SK-N-SH (cell line): ENCODE measurements at regions not wholly inside any gene's neighbourhood (a gene's known extent, or its start where the extent isn't known, plus 50 kb on each side); places are given as distances from the start of the nearest gene placed in this dataset.

ENCODE experiments used
- ELF1 ChIP-seq: IDR thresholded peaks from 2 replicates; pipeline ENCODE4 v1.4.0; 2012
- TF ChIP-seq, protein P1 (sequence below): fragments of 150-350 bp; IDR thresholded peaks from 2 replicates; pipeline ENCODE4 v1.6.1; 2016; ENCODE audit warnings: mild to moderate bottlenecking, low read depth, low read length

DNA sequence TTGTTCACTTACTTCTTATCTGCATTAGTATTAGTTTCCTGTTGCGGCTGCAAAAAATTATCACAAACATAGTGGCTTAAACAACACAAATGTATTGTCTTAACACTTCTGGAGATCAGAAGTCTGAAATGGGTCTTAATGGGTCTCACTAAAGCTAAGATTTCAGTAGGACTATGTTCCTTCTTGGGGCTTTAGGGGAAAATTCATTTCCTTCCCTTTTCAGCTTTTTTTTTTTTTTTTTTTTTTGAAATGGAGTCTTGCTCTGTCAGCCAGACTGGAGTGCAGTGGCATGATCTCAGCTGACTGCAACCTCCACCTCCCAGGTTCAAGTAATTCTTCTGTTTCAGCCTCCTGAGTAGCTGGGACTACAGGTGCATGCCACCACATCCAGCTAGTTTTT is 78.1 kb upstream of the KLF3 start:
- TF ChIP-seq ELF1 = no peak
- TF ChIP-seq, protein P1, sequence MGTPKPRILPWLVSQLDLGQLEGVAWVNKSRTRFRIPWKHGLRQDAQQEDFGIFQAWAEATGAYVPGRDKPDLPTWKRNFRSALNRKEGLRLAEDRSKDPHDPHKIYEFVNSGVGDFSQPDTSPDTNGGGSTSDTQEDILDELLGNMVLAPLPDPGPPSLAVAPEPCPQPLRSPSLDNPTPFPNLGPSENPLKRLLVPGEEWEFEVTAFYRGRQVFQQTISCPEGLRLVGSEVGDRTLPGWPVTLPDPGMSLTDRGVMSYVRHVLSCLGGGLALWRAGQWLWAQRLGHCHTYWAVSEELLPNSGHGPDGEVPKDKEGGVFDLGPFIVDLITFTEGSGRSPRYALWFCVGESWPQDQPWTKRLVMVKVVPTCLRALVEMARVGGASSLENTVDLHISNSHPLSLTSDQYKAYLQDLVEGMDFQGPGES = no peak
